Lung (tissue), 11 donors: ENCODE measurements at regions not wholly inside any gene's neighbourhood (a gene's known extent, or its start where the extent isn't known, plus 50 kb on each side); places are given as distances from the start of the nearest gene placed in this dataset.

Source experiments
- ATAC-seq: fragments of 200-7000 bp; cut with Tn5 transposase; one replicate; pipeline ENCODE4 v1.9.1; 2020; ENCODE audit warnings: moderate number of reproducible peaks; ENCODE audit not compliant: insufficient read depth, low FRiP score
- DNase-seq, 3 donors: peaks; one replicate each; pipeline ENCODE4 v3.0.0-alpha.2; 2013 to 2017
- H3K27ac ChIP-seq, 2 donors: one replicate each; pipeline ENCODE4 v1.5.1; 2013; ENCODE audit warnings: mild to moderate bottlenecking in 2 of 2, moderate library complexity in 2 of 2, control low read depth in 1 of 2, inconsistent platforms in 1 of 2, low read depth in 1 of 2, low read length in 1 of 2
- H3K27me3 ChIP-seq, 3 donors: one replicate each; pipeline ENCODE4 v1.5.1; 2013; ENCODE audit warnings: low read length in 2 of 3; ENCODE audit not compliant: control insufficient read depth in 3 of 3, insufficient read depth in 3 of 3
- H3K36me3 ChIP-seq, 4 donors: one replicate each; pipeline ENCODE4 v1.5.1; 2013; ENCODE audit warnings: low read length in 4 of 4, mild to moderate bottlenecking in 1 of 4, moderate library complexity in 1 of 4; ENCODE audit not compliant: control insufficient read depth in 4 of 4, insufficient read depth in 4 of 4
- H3K4me1 ChIP-seq, 5 donors: one replicate each; pipeline ENCODE4 v1.5.1; 2013; ENCODE audit warnings: low read length in 5 of 5, mild to moderate bottlenecking in 2 of 5, moderate library complexity in 1 of 5; ENCODE audit not compliant: control insufficient read depth in 5 of 5, insufficient read depth in 5 of 5
- H3K4me3 ChIP-seq: one replicate; pipeline ENCODE4 v1.5.1; 2013; ENCODE audit warnings: mild to moderate bottlenecking, control low read depth, moderate library complexity
- H3K9ac ChIP-seq, 2 donors: one replicate each; pipeline ENCODE4 v1.5.1; 2013; ENCODE audit warnings: low read length in 2 of 2, control low read depth in 1 of 2; ENCODE audit not compliant: insufficient read depth in 1 of 2
- H3K9me3 ChIP-seq, 4 donors: one replicate each; pipeline ENCODE4 v1.5.1; 2013; ENCODE audit warnings: low read length in 3 of 4, mild to moderate bottlenecking in 1 of 4, moderate library complexity in 1 of 4; ENCODE audit not compliant: control insufficient read depth in 4 of 4, insufficient read depth in 3 of 4
- WGBS, 2 donors: extraction: QIAGEN DNeasy Blood & Tissue Kit; methylation state at CpG; one replicate each; pipeline ENCODE4 v1.1.7; 2013; 5-methylcytosine and 5-hydroxymethylcytosine counted together
- TF ChIP-seq, protein P1 (sequence below): IDR thresholded peaks from 2 replicates; pipeline ENCODE4 v1.5.1; 2012; ENCODE audit warnings: mild to moderate bottlenecking; ENCODE audit errors: control extremely low read depth, extremely low read depth
- donor health status: control.
- donor health status: control.
- donor health status: Bipolar disorder and iron deficiency.
- donor health status: healthy.
- donor health status: DM: yes; HTN: yes; CAD: no.

- DNase-seq (no peak), ATAC-seq (no peak)
- H3K9ac ChIP-seq = no peak overlapping the region
- peaks cover 1 to 14% (median 9%) of the 10 kb centered on the region in 5 donors for H3K4me1 ChIP-seq
- no peaks in the 10 kb centered on the region for H3K9me3 ChIP-seq
- WGBS, 2 donors = 84 to 95% methylated on average over 3 of the region's 3 CpGs
- H3K27me3 ChIP-seq = no peaks in the 10 kb centered on the region
- TF ChIP-seq, protein P1, sequence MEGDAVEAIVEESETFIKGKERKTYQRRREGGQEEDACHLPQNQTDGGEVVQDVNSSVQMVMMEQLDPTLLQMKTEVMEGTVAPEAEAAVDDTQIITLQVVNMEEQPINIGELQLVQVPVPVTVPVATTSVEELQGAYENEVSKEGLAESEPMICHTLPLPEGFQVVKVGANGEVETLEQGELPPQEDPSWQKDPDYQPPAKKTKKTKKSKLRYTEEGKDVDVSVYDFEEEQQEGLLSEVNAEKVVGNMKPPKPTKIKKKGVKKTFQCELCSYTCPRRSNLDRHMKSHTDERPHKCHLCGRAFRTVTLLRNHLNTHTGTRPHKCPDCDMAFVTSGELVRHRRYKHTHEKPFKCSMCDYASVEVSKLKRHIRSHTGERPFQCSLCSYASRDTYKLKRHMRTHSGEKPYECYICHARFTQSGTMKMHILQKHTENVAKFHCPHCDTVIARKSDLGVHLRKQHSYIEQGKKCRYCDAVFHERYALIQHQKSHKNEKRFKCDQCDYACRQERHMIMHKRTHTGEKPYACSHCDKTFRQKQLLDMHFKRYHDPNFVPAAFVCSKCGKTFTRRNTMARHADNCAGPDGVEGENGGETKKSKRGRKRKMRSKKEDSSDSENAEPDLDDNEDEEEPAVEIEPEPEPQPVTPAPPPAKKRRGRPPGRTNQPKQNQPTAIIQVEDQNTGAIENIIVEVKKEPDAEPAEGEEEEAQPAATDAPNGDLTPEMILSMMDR = no peak
- H3K4me3 ChIP-seq = no peak overlapping the region
- no peaks in the 10 kb centered on the region for H3K36me3 ChIP-seq
- no peak overlapping the region for H3K27ac ChIP-seq
These were observed 209.0 kb upstream of the CITED2 start for GRCh38 chr6:139583420-139583819.

DNA sequence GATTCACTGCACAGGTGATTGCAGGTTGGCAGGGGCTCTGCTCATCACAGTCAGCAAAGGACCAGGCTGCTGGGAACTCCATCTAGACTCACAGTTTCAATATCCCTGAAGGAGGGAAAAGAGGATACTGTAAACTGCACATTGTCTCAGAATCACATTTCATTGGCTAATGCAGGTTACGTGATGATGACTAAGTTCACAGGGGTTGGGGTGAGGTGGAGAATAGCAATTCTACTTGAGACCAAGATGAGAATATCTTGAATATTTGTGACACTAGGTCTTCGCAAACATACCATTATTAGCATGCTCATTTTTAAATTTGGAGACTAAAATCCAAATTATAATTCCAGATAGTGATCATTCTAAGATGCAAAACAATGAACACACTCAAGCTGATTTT is 208.5 kb upstream of the CITED2 start:
- no peak overlapping the region for H3K9ac ChIP-seq
- no peaks in the 10 kb centered on the region for H3K36me3 ChIP-seq
- H3K9me3 ChIP-seq = no peaks in the 10 kb centered on the region
- 87 to 89% methylated on average over 2 of the region's 2 CpGs for WGBS, 2 donors
- ATAC-seq (no peak), DNase-seq (no peak)
- no peak overlapping the region for H3K27ac ChIP-seq
- H3K27me3 ChIP-seq = no peaks in the 10 kb centered on the region
- peaks cover 1 to 10% (median 7%) of the 10 kb centered on the region in 5 donors for H3K4me1 ChIP-seq
- H3K4me3 ChIP-seq = no peak overlapping the region
- TF ChIP-seq, protein P1 = no peak

DNA sequence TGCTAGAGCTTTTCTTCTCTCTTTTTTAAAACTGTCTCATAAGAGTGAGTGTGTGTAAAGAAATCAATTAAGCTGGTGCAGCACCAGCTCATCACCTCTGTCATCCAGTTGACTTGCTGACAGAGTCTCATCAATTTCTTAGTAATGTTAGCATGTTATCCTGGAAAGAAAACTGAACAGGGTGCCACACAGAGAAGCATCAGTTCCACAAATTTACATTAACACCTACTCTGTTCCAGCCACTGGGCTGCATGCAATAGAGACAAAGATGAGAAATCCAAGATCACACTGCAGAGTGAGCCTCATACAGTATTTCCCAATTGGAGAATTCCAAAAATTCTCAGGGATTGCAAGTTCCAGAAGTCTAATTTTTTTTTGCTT is 207.0 kb upstream of the CITED2 start:
- H3K4me1 ChIP-seq = peaks cover 1 to 8% (median 3%) of the 10 kb centered on the region in 5 donors
- TF ChIP-seq, protein P1 = no peak
- H3K9ac ChIP-seq = no peak overlapping the region
- H3K27me3 ChIP-seq = no peaks in the 10 kb centered on the region
- no peak overlapping the region for H3K27ac ChIP-seq
- no peak for ATAC-seq
- no peaks in the 10 kb centered on the region for H3K36me3 ChIP-seq
- H3K4me3 ChIP-seq = no peak overlapping the region
- DNase-seq = no peak
- H3K9me3 ChIP-seq = no peaks in the 10 kb centered on the region
